IPS-18c (cell line): ENCODE measurements at regions not wholly inside any gene's neighbourhood (a gene's known extent, or its start where the extent isn't known, plus 50 kb on each side); places are given as distances from the start of the nearest gene placed in this dataset.

Experiments
- H3K4me3 ChIP-seq: 2 replicates; pipeline ENCODE4 v1.7.0; 2013; ENCODE audit warnings: low read depth, mild to moderate bottlenecking, low read length, moderate library complexity; ENCODE audit not compliant: insufficient read depth
- H3K9me3 ChIP-seq: one replicate; pipeline ENCODE4 v1.6.1; 2013; ENCODE audit warnings: mild to moderate bottlenecking, low read length, moderate library complexity; ENCODE audit not compliant: control insufficient read depth, insufficient read depth

GRCh38 chr6:156016186-156016976 is 560.7 kb upstream of the NOX3 start:
- Histone ChIP-seq H3K9me3 (no peaks in the 10 kb centered on the region), H3K4me3 (no peak overlapping the region)

- Histone ChIP-seq H3K9me3 (no peaks in the 10 kb centered on the region), H3K4me3 (no peak overlapping the region)
Observed at GRCh38 chr6:156013155-156013554, 557.5 kb upstream of the NOX3 start.

GRCh38 chr6:156009656-156010055 is 554.0 kb upstream of the NOX3 start:
- Histone ChIP-seq H3K9me3 (no peaks in the 10 kb centered on the region), H3K4me3 (no peak overlapping the region)

- Histone ChIP-seq H3K4me3 (no peak overlapping the region), H3K9me3 (no peaks in the 10 kb centered on the region)
Observed at GRCh38 chr6:156004796-156005195, 549.2 kb upstream of the NOX3 start.

GRCh38 chr6:155996151-155996550 is 540.5 kb upstream of the NOX3 start:
- Histone ChIP-seq H3K9me3 (no peaks in the 10 kb centered on the region), H3K4me3 (no peak overlapping the region)

- H3K9me3 ChIP-seq = no peaks in the 10 kb centered on the region
- no peak overlapping the region for H3K4me3 ChIP-seq
Observed at GRCh38 chr6:155995281-155995680, 539.6 kb upstream of the NOX3 start.

GRCh38 chr6:155994086-155994485 is 538.4 kb upstream of the NOX3 start:
- H3K4me3 ChIP-seq = no peak overlapping the region
- no peaks in the 10 kb centered on the region for H3K9me3 ChIP-seq

- H3K9me3 ChIP-seq = no peaks in the 10 kb centered on the region
- no peak overlapping the region for H3K4me3 ChIP-seq
Observed at GRCh38 chr6:155993240-155993639, 537.6 kb upstream of the NOX3 start.

- no peak overlapping the region for H3K4me3 ChIP-seq
- no peaks in the 10 kb centered on the region for H3K9me3 ChIP-seq
Observed at GRCh38 chr6:155985660-155986138, 530.1 kb upstream of the NOX3 start.

- H3K9me3 ChIP-seq = no peaks in the 10 kb centered on the region
- no peak overlapping the region for H3K4me3 ChIP-seq
Observed at GRCh38 chr6:155980768-155981079, 525.1 kb upstream of the NOX3 start.

- H3K9me3 ChIP-seq = no peaks in the 10 kb centered on the region
- H3K4me3 ChIP-seq = no peak overlapping the region
Observed at GRCh38 chr6:155980014-155980767, 524.6 kb upstream of the NOX3 start.

- Histone ChIP-seq H3K9me3 (no peaks in the 10 kb centered on the region), H3K4me3 (no peak overlapping the region)
Observed at GRCh38 chr6:155975506-155975905, 519.9 kb upstream of the NOX3 start.

- Histone ChIP-seq H3K9me3 (no peaks in the 10 kb centered on the region), H3K4me3 (no peak overlapping the region)
Observed at GRCh38 chr6:155974811-155975323, 519.2 kb upstream of the NOX3 start.

GRCh38 chr6:155974359-155974758 is 518.7 kb upstream of the NOX3 start:
- no peak overlapping the region for H3K4me3 ChIP-seq
- no peaks in the 10 kb centered on the region for H3K9me3 ChIP-seq

GRCh38 chr6:155970876-155971708 is 515.5 kb upstream of the NOX3 start:
- Histone ChIP-seq H3K4me3 (no peak overlapping the region), H3K9me3 (no peaks in the 10 kb centered on the region)

- Histone ChIP-seq H3K4me3 (no peak overlapping the region), H3K9me3 (peaks cover 2% of the 10 kb centered on the region)
Observed at GRCh38 chr6:155970472-155970871, 514.8 kb upstream of the NOX3 start.

GRCh38 chr6:155968921-155969320 is 513.3 kb upstream of the NOX3 start:
- Histone ChIP-seq H3K9me3 (peaks cover 2% of the 10 kb centered on the region), H3K4me3 (no peak overlapping the region)
